ENCODE measurements at regions not wholly inside any gene's neighbourhood (a gene's known extent, or its start where the extent isn't known, plus 50 kb on each side); places are given as distances from the start of the nearest gene placed in this dataset.

DNA sequence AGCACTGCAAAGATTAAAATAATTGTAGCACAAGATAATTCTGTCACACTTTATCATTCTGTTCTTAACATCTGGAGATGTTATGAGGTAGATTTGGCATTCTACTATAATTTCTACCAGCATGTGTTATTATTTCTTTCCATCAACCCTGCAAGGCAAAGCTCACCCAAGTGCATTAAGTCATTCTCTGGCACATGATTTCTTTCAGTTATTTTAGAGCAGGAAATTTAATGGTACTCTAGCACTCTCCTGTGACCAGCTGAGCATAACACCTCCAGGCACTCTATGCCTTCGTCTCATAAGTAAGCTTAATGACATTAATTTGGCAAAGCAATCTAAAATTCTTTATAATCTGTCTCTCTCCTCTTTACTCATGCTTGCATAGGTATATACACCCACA, 300.2 kb upstream of the GPR149 start:
- Mint-ChIP-seq H3K27ac (no peak overlapping the region), H3K27me3 (no peaks in the 10 kb centered on the region), H3K4me1 (ENCODE audit: unreplicated experiment) (no peaks in the 10 kb centered on the region), H3K9me3 (no peaks in the 10 kb centered on the region), H3K4me3 (no peak overlapping the region), H3K36me3 (no peaks in the 10 kb centered on the region)
- TF ChIP-seq, protein P1, sequence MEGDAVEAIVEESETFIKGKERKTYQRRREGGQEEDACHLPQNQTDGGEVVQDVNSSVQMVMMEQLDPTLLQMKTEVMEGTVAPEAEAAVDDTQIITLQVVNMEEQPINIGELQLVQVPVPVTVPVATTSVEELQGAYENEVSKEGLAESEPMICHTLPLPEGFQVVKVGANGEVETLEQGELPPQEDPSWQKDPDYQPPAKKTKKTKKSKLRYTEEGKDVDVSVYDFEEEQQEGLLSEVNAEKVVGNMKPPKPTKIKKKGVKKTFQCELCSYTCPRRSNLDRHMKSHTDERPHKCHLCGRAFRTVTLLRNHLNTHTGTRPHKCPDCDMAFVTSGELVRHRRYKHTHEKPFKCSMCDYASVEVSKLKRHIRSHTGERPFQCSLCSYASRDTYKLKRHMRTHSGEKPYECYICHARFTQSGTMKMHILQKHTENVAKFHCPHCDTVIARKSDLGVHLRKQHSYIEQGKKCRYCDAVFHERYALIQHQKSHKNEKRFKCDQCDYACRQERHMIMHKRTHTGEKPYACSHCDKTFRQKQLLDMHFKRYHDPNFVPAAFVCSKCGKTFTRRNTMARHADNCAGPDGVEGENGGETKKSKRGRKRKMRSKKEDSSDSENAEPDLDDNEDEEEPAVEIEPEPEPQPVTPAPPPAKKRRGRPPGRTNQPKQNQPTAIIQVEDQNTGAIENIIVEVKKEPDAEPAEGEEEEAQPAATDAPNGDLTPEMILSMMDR (conservative IDR thresholded peaks at IDR 0.05): no peak
- no peak for DNase-seq (ENCODE audit: extremely low spot score, unreplicated experiment)

DNA sequence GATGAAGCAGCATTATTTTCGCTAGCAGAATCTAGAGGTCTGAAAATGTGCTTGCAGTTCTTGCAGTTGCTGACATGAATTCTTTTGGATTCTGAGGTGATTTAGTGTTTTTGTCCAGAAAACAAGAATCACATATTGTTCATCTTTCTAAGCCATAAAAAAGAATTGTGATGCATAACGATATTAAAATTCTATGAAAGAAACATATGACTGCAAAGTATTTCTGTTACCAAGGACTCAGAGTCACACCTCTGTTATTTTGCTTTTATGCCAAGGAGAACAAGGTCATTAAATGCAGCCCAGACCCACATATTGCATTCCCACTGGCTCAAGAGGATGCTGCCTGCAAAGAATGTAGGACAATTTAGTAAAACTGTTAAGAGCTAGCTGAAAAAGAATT, 299.8 kb upstream of the GPR149 start:
- no peaks in the 10 kb centered on the region for H3K4me1 Mint-ChIP-seq (ENCODE audit: unreplicated experiment)
- no peak for DNase-seq (ENCODE audit: extremely low spot score, unreplicated experiment)
- no peak overlapping the region for H3K27ac Mint-ChIP-seq
- TF ChIP-seq, protein P1 (conservative IDR thresholded peaks at IDR 0.05): no peak
- H3K9me3 Mint-ChIP-seq: no peaks in the 10 kb centered on the region
- no peak overlapping the region for H3K4me3 Mint-ChIP-seq
- H3K27me3 Mint-ChIP-seq: no peaks in the 10 kb centered on the region
- no peaks in the 10 kb centered on the region for H3K36me3 Mint-ChIP-seq

DNA sequence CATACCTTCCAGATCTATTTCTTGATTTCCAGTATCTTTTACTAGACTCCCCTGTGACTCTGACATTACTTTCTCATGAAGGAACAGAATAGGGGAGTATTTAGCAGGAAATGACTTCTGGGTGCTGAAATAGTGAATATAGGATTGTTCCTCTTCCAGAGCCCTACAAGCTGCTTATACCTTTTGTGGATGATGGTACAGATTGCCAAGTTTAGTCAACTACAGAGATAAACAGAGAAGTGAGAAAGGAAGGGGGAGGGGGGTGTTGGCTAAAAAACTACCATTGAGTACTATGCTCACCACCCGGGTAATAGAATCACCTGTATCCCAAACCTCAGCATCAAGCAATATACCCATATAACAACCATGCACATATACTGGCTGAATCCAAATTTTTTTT, 298.3 kb upstream of the GPR149 start:
- Mint-ChIP-seq H3K4me1 (ENCODE audit: unreplicated experiment) (no peaks in the 10 kb centered on the region), H3K36me3 (no peaks in the 10 kb centered on the region), H3K4me3 (no peak overlapping the region), H3K27ac (no peak overlapping the region), H3K9me3 (no peaks in the 10 kb centered on the region), H3K27me3 (no peaks in the 10 kb centered on the region)
- DNase-seq (ENCODE audit: extremely low spot score, unreplicated experiment): no peak
- TF ChIP-seq, protein P1 (conservative IDR thresholded peaks at IDR 0.05): no peak

GRCh38 chr3:154720921-154721320, 290.9 kb upstream of the GPR149 start:
- Mint-ChIP-seq H3K9me3 (no peaks in the 10 kb centered on the region), H3K27me3 (no peaks in the 10 kb centered on the region), H3K4me1 (ENCODE audit: unreplicated experiment) (no peaks in the 10 kb centered on the region), H3K36me3 (no peaks in the 10 kb centered on the region), H3K27ac (no peak overlapping the region), H3K4me3 (no peak overlapping the region)
- TF ChIP-seq, protein P1 (conservative IDR thresholded peaks at IDR 0.05): no peak
- DNase-seq (ENCODE audit: extremely low spot score, unreplicated experiment): no peak

DNA sequence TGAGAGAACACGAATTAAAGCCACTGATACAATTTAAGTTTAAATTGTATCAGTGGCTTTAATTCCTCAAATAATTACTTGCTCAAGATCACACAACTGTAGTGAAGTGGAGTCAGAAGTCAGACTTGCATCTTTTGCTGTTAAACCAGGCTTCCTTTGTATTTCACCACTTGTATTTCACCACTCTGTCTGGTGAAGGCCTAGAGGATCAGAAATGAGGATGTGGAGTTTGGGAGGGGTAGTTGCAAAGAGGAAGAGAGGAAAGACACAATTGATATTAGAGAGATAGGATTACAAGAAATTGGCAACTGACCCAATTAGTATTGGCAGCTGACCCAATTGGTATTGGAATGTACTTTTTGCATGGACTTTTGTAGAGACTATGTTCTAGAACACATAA, 288.1 kb upstream of the GPR149 start:
- no peaks in the 10 kb centered on the region for H3K36me3 Mint-ChIP-seq
- no peaks in the 10 kb centered on the region for H3K27me3 Mint-ChIP-seq
- H3K27ac Mint-ChIP-seq: no peak overlapping the region
- H3K9me3 Mint-ChIP-seq: no peaks in the 10 kb centered on the region
- DNase-seq (ENCODE audit: extremely low spot score, unreplicated experiment): no peak
- H3K4me3 Mint-ChIP-seq: no peak overlapping the region
- TF ChIP-seq, protein P1 (conservative IDR thresholded peaks at IDR 0.05): no peak
- no peaks in the 10 kb centered on the region for H3K4me1 Mint-ChIP-seq (ENCODE audit: unreplicated experiment)

- Mint-ChIP-seq H3K9me3 (no peaks in the 10 kb centered on the region), H3K27ac (no peak overlapping the region), H3K27me3 (no peaks in the 10 kb centered on the region), H3K4me1 (ENCODE audit: unreplicated experiment) (no peaks in the 10 kb centered on the region), H3K4me3 (no peak overlapping the region), H3K36me3 (no peaks in the 10 kb centered on the region)
- DNase-seq (ENCODE audit: extremely low spot score, unreplicated experiment): no peak
- TF ChIP-seq, protein P1 (conservative IDR thresholded peaks at IDR 0.05): no peak
Observed at GRCh38 chr3:154716170-154716569, 286.2 kb upstream of the GPR149 start.
